ENCODE measurements at regions not wholly inside any gene's neighbourhood (a gene's known extent, or its start where the extent isn't known, plus 50 kb on each side); places are given as distances from the start of the nearest gene placed in this dataset.

GRCh38 chr10:8130973-8131911 is 76.8 kb downstream of the GATA3 start:
- TF ChIP-seq EZH2 (IDR thresholded peaks at IDR 0.05; ENCODE audit: insufficient read depth, poor library complexity, severe bottlenecking) (no peak), EZH2phosphoT487 (IDR thresholded peaks at IDR 0.05; ENCODE audit: insufficient read depth, low read depth) (no peak)
